OCI-LY1 (cell line): ENCODE measurements at regions not wholly inside any gene's neighbourhood (a gene's known extent, or its start where the extent isn't known, plus 50 kb on each side); places are given as distances from the start of the nearest gene placed in this dataset.

Experiments
- EZH2 ChIP-seq: fragments of 200-600 bp; sonication (generic), shearing (Covaris generic); IDR thresholded peaks from 2 replicates; pipeline ENCODE4 v1.8.0; 2017; ENCODE audit warnings: borderline replicate concordance, mixed run types, mild to moderate bottlenecking, antibody characterized with exemption, low read length, moderate library complexity, mixed read lengths
- TF ChIP-seq, protein P1 (sequence below): fragments of 200-600 bp; sonication (generic), shearing (Covaris generic); IDR thresholded peaks from 2 replicates; pipeline ENCODE4 v1.5.1; 2017; ENCODE audit warnings: mild to moderate bottlenecking, antibody characterized with exemption, low read length, moderate library complexity, mixed read lengths

GRCh38 chr4:60117726-60118323, 1082.3 kb upstream of the ADGRL3 start:
- TF ChIP-seq, protein P1, sequence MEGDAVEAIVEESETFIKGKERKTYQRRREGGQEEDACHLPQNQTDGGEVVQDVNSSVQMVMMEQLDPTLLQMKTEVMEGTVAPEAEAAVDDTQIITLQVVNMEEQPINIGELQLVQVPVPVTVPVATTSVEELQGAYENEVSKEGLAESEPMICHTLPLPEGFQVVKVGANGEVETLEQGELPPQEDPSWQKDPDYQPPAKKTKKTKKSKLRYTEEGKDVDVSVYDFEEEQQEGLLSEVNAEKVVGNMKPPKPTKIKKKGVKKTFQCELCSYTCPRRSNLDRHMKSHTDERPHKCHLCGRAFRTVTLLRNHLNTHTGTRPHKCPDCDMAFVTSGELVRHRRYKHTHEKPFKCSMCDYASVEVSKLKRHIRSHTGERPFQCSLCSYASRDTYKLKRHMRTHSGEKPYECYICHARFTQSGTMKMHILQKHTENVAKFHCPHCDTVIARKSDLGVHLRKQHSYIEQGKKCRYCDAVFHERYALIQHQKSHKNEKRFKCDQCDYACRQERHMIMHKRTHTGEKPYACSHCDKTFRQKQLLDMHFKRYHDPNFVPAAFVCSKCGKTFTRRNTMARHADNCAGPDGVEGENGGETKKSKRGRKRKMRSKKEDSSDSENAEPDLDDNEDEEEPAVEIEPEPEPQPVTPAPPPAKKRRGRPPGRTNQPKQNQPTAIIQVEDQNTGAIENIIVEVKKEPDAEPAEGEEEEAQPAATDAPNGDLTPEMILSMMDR: no peak
- no peak for TF ChIP-seq EZH2
